Breast epithelium (tissue), 3 donors: ENCODE measurements at regions not wholly inside any gene's neighbourhood (a gene's known extent, or its start where the extent isn't known, plus 50 kb on each side); places are given as distances from the start of the nearest gene placed in this dataset.

Experiments used
- CTCF ChIP-seq, 3 donors: fragments of 450-650 bp; IDR thresholded peaks; one replicate each; pipeline ENCODE4 v1.5.1; 2016 to 2017; ENCODE audit warnings: antibody characterized with exemption in 3 of 3, mild to moderate bottlenecking in 3 of 3, moderate library complexity in 3 of 3
- POLR2A ChIP-seq: fragments of 450-650 bp; IDR thresholded peaks from one replicate; pipeline ENCODE4 v1.6.1; 2016; ENCODE audit warnings: antibody characterized with exemption, mild to moderate bottlenecking, moderate library complexity
- POLR2AphosphoS5 ChIP-seq, 3 donors: sonication (generic); formaldehyde crosslinking; IDR thresholded peaks; one replicate each; pipeline ENCODE4 v1.6.1; 2017; ENCODE audit warnings: antibody characterized with exemption in 3 of 3

- TF ChIP-seq POLR2A (no peak), CTCF (IDR thresholded peaks at IDR 0.05) (no peak), POLR2AphosphoS5 (IDR thresholded peaks at IDR 0.05) (no peak)
Measured at GRCh38 chr22:48753381-48753730, 1074.3 kb downstream of the BRD1 start.
